A549 (cell line): ENCODE measurements at regions not wholly inside any gene's neighbourhood (a gene's known extent, or its start where the extent isn't known, plus 50 kb on each side); places are given as distances from the start of the nearest gene placed in this dataset.

Source experiments
- POLR2A ChIP-seq: IDR thresholded peaks from 2 replicates; pipeline ENCODE4 v1.6.1; 2012; ENCODE audit warnings: mild to moderate bottlenecking, low read length
- RCOR1 ChIP-seq: fragments of 150-350 bp; IDR thresholded peaks from 2 replicates; pipeline ENCODE4 v1.6.1; 2014; ENCODE audit warnings: antibody characterized with exemption, low read length, low read depth
- SMC3 ChIP-seq: fragments of >200 bp; sonication (Bioruptor Twin); formaldehyde crosslinking; IDR thresholded peaks from 3 replicates; pipeline ENCODE4 v1.6.1; 2018; ENCODE audit warnings: inconsistent platforms
- ZFP36 ChIP-seq: fragments of 450-650 bp; IDR thresholded peaks from 2 replicates; pipeline ENCODE4 v1.6.1; 2014; ENCODE audit warnings: borderline replicate concordance; ENCODE audit not compliant: partially characterized antibody
- TF ChIP-seq, protein P1 (sequence below): fragments of >200 bp; sonication (Bioruptor Twin); formaldehyde crosslinking; IDR thresholded peaks from 3 replicates; pipeline ENCODE4 v1.5.1; 2016
- TF ChIP-seq, protein P2 (sequence below): fragments of 200-600 bp; sonication (generic); IDR thresholded peaks from 2 replicates; pipeline ENCODE4 v1.6.1; 2016; ENCODE audit warnings: antibody characterized with exemption, mild to moderate bottlenecking, moderate library complexity
- TF ChIP-seq, protein P3 (sequence below): fragments of 450-650 bp; IDR thresholded peaks from 2 replicates; pipeline ENCODE4 v1.6.1; 2014; ENCODE audit warnings: antibody characterized with exemption

DNA sequence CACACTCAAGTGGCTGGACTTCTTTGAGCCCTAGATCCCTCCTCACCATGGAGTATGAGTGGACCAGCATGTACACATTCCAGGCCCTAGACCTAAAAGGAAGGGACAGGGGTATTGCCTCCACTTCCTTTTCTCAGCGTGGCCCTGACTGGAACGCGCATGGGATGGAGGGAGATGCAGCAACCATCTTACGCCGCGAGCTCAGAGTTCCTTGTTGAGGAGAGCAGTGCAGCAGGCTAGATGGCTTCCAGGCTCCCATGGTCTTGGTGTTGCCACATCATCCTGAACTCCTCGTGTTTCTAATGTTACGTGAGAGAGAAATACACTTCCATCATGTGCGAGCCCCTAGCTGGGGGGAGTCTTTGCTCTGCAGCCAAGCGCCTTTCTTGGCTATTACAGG, 61.8 kb upstream of the DIO3 start:
- TF ChIP-seq, protein P1, sequence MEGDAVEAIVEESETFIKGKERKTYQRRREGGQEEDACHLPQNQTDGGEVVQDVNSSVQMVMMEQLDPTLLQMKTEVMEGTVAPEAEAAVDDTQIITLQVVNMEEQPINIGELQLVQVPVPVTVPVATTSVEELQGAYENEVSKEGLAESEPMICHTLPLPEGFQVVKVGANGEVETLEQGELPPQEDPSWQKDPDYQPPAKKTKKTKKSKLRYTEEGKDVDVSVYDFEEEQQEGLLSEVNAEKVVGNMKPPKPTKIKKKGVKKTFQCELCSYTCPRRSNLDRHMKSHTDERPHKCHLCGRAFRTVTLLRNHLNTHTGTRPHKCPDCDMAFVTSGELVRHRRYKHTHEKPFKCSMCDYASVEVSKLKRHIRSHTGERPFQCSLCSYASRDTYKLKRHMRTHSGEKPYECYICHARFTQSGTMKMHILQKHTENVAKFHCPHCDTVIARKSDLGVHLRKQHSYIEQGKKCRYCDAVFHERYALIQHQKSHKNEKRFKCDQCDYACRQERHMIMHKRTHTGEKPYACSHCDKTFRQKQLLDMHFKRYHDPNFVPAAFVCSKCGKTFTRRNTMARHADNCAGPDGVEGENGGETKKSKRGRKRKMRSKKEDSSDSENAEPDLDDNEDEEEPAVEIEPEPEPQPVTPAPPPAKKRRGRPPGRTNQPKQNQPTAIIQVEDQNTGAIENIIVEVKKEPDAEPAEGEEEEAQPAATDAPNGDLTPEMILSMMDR = no peak
- no peak for TF ChIP-seq ZFP36
- TF ChIP-seq, protein P2, sequence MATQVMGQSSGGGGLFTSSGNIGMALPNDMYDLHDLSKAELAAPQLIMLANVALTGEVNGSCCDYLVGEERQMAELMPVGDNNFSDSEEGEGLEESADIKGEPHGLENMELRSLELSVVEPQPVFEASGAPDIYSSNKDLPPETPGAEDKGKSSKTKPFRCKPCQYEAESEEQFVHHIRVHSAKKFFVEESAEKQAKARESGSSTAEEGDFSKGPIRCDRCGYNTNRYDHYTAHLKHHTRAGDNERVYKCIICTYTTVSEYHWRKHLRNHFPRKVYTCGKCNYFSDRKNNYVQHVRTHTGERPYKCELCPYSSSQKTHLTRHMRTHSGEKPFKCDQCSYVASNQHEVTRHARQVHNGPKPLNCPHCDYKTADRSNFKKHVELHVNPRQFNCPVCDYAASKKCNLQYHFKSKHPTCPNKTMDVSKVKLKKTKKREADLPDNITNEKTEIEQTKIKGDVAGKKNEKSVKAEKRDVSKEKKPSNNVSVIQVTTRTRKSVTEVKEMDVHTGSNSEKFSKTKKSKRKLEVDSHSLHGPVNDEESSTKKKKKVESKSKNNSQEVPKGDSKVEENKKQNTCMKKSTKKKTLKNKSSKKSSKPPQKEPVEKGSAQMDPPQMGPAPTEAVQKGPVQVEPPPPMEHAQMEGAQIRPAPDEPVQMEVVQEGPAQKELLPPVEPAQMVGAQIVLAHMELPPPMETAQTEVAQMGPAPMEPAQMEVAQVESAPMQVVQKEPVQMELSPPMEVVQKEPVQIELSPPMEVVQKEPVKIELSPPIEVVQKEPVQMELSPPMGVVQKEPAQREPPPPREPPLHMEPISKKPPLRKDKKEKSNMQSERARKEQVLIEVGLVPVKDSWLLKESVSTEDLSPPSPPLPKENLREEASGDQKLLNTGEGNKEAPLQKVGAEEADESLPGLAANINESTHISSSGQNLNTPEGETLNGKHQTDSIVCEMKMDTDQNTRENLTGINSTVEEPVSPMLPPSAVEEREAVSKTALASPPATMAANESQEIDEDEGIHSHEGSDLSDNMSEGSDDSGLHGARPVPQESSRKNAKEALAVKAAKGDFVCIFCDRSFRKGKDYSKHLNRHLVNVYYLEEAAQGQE = no peak
- TF ChIP-seq, protein P3, sequence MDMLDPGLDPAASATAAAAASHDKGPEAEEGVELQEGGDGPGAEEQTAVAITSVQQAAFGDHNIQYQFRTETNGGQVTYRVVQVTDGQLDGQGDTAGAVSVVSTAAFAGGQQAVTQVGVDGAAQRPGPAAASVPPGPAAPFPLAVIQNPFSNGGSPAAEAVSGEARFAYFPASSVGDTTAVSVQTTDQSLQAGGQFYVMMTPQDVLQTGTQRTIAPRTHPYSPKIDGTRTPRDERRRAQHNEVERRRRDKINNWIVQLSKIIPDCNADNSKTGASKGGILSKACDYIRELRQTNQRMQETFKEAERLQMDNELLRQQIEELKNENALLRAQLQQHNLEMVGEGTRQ = no peak
- TF ChIP-seq RCOR1 = no peak
- no peak for TF ChIP-seq POLR2A
- no peak for TF ChIP-seq SMC3
